Naive thymus-derived CD8-positive, alpha-beta T cell (primary cell): ENCODE measurements at regions not wholly inside any gene's neighbourhood (a gene's known extent, or its start where the extent isn't known, plus 50 kb on each side); places are given as distances from the start of the nearest gene placed in this dataset.

Experiments used
- ATAC-seq, 2 donors: fragments of 150-1000 bp; cut with Tn5 transposase in 1 of 2; sonication (Bioruptor Pico), chemical (Tn5 transposase) in 1 of 2; 1 replicate in 1 of 2; 2 replicates in 1 of 2; pipeline ENCODE4 v1.10.0; 2021; ENCODE audit warnings: mild to moderate bottlenecking in 2 of 2, moderate library complexity in 2 of 2
- POLR2A ChIA-PET: fragments of 350-600 bp; sonication (Branson Sonifier 250); formaldehyde crosslinking; loops from one replicate; lab custom pipeline; 2021; ENCODE audit warnings: antibody characterized with exemption; lab: Charles Lee
- DNase-seq, 10 donors: peaks; one replicate each; pipeline versions ENCODE4 v3.0.0 to v3.0.0-alpha.2; 2020 to 2022
- H3K27ac Mint-ChIP-seq, 10 donors: one replicate each; pipeline ENCODE4 v1.8.0; 2020 to 2022; ENCODE audit warnings: mild to moderate bottlenecking in 10 of 10, mixed read lengths in 10 of 10, moderate library complexity in 4 of 10, inconsistent platforms in 1 of 10
- H3K27me3 Mint-ChIP-seq, 5 donors: one replicate each; pipeline ENCODE4 v1.8.0; 2021 to 2022; ENCODE audit warnings: mixed read lengths in 5 of 5
- H3K36me3 Mint-ChIP-seq, 3 donors: one replicate each; pipeline ENCODE4 v1.8.0; 2020 to 2022; ENCODE audit warnings: mixed read lengths in 3 of 3, mild to moderate bottlenecking in 2 of 3, inconsistent platforms in 1 of 3
- H3K4me1 Mint-ChIP-seq, 4 donors: one replicate each; pipeline ENCODE4 v1.8.0; 2021 to 2022; ENCODE audit warnings: mixed read lengths in 4 of 4
- H3K4me3 Mint-ChIP-seq, 10 donors: one replicate each; pipeline ENCODE4 v1.8.0; 2020 to 2022; ENCODE audit warnings: mild to moderate bottlenecking in 10 of 10, mixed read lengths in 10 of 10, moderate library complexity in 6 of 10, inconsistent platforms in 1 of 10
- H3K9me3 Mint-ChIP-seq, 9 donors: one replicate each; pipeline ENCODE4 v1.8.0; 2020 to 2022; ENCODE audit warnings: mixed read lengths in 9 of 9, mild to moderate bottlenecking in 3 of 9, inconsistent platforms in 1 of 9, moderate library complexity in 1 of 9

- H3K27me3 Mint-ChIP-seq: no peaks in the 10 kb centered on the region
- no peaks in the 10 kb centered on the region for H3K9me3 Mint-ChIP-seq
- ATAC-seq: no peak
- peak overlapping the region in 4 of 10 donors; percentile 11 to 61 (median 25) for H3K27ac Mint-ChIP-seq
- POLR2A ChIA-PET: interaction anchor here (0.9 to 1.4 kb wide), 2 partner anchors 8 to 129 kb away, joined by 3 read pairs; no protein-coding TSS in a partner anchor
- DNase-seq: no peak
- H3K4me1 Mint-ChIP-seq: peaks cover 14 to 37% (median 25%) of the 10 kb centered on the region in 4 donors
- H3K36me3 Mint-ChIP-seq: no peaks in the 10 kb centered on the region
- H3K4me3 Mint-ChIP-seq: no peak overlapping the region
Observed at GRCh38 chr10:28375399-28376354, 72.8 kb upstream of the MPP7 start.

- H3K4me3 Mint-ChIP-seq: no peak overlapping the region
- H3K27ac Mint-ChIP-seq: peak overlapping the region; percentile 37 to 95 (median 72)
- H3K27me3 Mint-ChIP-seq: peaks cover 0 to 4% (median 0%) of the 10 kb centered on the region in 5 donors
- no peaks in the 10 kb centered on the region for H3K36me3 Mint-ChIP-seq
- no peak for ATAC-seq
- peaks cover 17 to 38% (median 28%) of the 10 kb centered on the region in 4 donors for H3K4me1 Mint-ChIP-seq
- H3K9me3 Mint-ChIP-seq: no peaks in the 10 kb centered on the region
- POLR2A ChIA-PET: interaction anchor here (0.6 to 5.6 kb wide), 6 partner anchors 12 to 128 kb away, joined by 3 to 97 read pairs (median 32); partner anchors contain the start of gene MPP7
- DNase-seq: no peak
Observed at GRCh38 chr10:28378986-28379585, 76.2 kb upstream of the MPP7 start.

GRCh38 chr10:28381466-28381865 lies 78.6 kb upstream of the MPP7 start:
- POLR2A ChIA-PET: interaction anchor here (0.6 to 5.6 kb wide), 11 partner anchors 10 to 638 kb away, joined by 3 to 97 read pairs (median 5); partner anchors contain the start of gene MPP7
- H3K27me3 Mint-ChIP-seq: peaks cover 0 to 6% (median 0%) of the 10 kb centered on the region in 5 donors
- no peaks in the 10 kb centered on the region for H3K9me3 Mint-ChIP-seq
- H3K4me3 Mint-ChIP-seq: peak overlapping the region in 1 of 10 donors; percentile 15
- no peak for DNase-seq
- H3K4me1 Mint-ChIP-seq: peaks cover 16 to 38% (median 29%) of the 10 kb centered on the region in 4 donors
- ATAC-seq: no peak
- no peaks in the 10 kb centered on the region for H3K36me3 Mint-ChIP-seq
- peak overlapping the region in 8 of 10 donors; percentile 9 to 93 (median 68) for H3K27ac Mint-ChIP-seq

- DNase-seq: peak; percentile 68 to 90 (median 80)
- POLR2A ChIA-PET: interaction anchor here (0.6 to 5.6 kb wide), 11 partner anchors 10 to 639 kb away, joined by 3 to 97 read pairs (median 4); partner anchors contain the start of gene MPP7
- Mint-ChIP-seq H3K27me3 (peaks cover 0 to 6% (median 0%) of the 10 kb centered on the region in 5 donors), H3K27ac (peak overlapping the region in 8 of 10 donors; percentile 9 to 93 (median 68)), H3K36me3 (no peaks in the 10 kb centered on the region), H3K9me3 (no peaks in the 10 kb centered on the region), H3K4me3 (peak overlapping the region in 4 of 10 donors; percentile 5 to 63 (median 16)), H3K4me1 (peaks cover 16 to 39% (median 32%) of the 10 kb centered on the region in 4 donors)
- ATAC-seq: peak; percentile 83 to 95
Observed at GRCh38 chr10:28381903-28382347, 79.1 kb upstream of the MPP7 start.

- H3K4me1 Mint-ChIP-seq: peaks cover 14 to 43% (median 36%) of the 10 kb centered on the region in 4 donors
- POLR2A ChIA-PET: interaction anchor here (0.5 to 5.6 kb wide), 6 partner anchors 15 to 639 kb away, joined by 3 to 97 read pairs (median 28); partner anchors contain the start of gene MPP7
- no peak overlapping the region for H3K4me3 Mint-ChIP-seq
- H3K27ac Mint-ChIP-seq: no peak overlapping the region
- ATAC-seq: no peak
- H3K36me3 Mint-ChIP-seq: no peaks in the 10 kb centered on the region
- DNase-seq: no peak
- peaks cover 0 to 6% (median 0%) of the 10 kb centered on the region in 5 donors for H3K27me3 Mint-ChIP-seq
- no peaks in the 10 kb centered on the region for H3K9me3 Mint-ChIP-seq
Observed at GRCh38 chr10:28382525-28383269, 79.8 kb upstream of the MPP7 start.

- DNase-seq: no peak
Observed at GRCh38 chr10:28384557-28384956, 81.7 kb upstream of the MPP7 start.

GRCh38 chr10:28385748-28386502 lies 83.1 kb upstream of the MPP7 start:
- no peaks in the 10 kb centered on the region for H3K9me3 Mint-ChIP-seq
- H3K27ac Mint-ChIP-seq: peak overlapping the region in 4 of 10 donors; percentile 6 to 86 (median 47)
- H3K36me3 Mint-ChIP-seq: no peaks in the 10 kb centered on the region
- ATAC-seq (no peak), DNase-seq (no peak)
- POLR2A ChIA-PET: no interaction called here
- H3K4me3 Mint-ChIP-seq: no peak overlapping the region
- H3K27me3 Mint-ChIP-seq: peaks cover 0 to 11% (median 0%) of the 10 kb centered on the region in 5 donors
- H3K4me1 Mint-ChIP-seq: peaks cover 5 to 27% (median 20%) of the 10 kb centered on the region in 4 donors

More at GRCh38 chr10:28384557-28384956, 81.7 kb upstream of the MPP7 start:
- Mint-ChIP-seq H3K9me3 (no peaks in the 10 kb centered on the region), H3K36me3 (no peaks in the 10 kb centered on the region), H3K27ac (no peak overlapping the region), H3K27me3 (peaks cover 0 to 11% (median 0%) of the 10 kb centered on the region in 5 donors), H3K4me3 (no peak overlapping the region), H3K4me1 (peaks cover 9 to 38% (median 30%) of the 10 kb centered on the region in 4 donors)
- POLR2A ChIA-PET: no interaction called here
- ATAC-seq: no peak

GRCh38 chr10:28386503-28386868 lies 83.6 kb upstream of the MPP7 start:
- Mint-ChIP-seq H3K27ac (peak overlapping the region in 6 of 10 donors; percentile 6 to 86 (median 54)), H3K9me3 (no peaks in the 10 kb centered on the region), H3K27me3 (peaks cover 0 to 11% (median 0%) of the 10 kb centered on the region in 5 donors), H3K4me1 (peaks cover 5 to 24% (median 18%) of the 10 kb centered on the region in 4 donors), H3K36me3 (no peaks in the 10 kb centered on the region), H3K4me3 (peak overlapping the region in 1 of 10 donors; percentile 50)
- POLR2A ChIA-PET: interaction anchor here (0.5 to 0.9 kb wide), 2 partner anchors 36 to 52 kb away, joined by 3 to 4 read pairs; no protein-coding TSS in a partner anchor
- no peak for DNase-seq
- peak in 1 of 2 donors; percentile 36 for ATAC-seq

- peak overlapping the region in 1 of 10 donors; percentile 86 for H3K27ac Mint-ChIP-seq
- POLR2A ChIA-PET: interaction anchor here (0.5 to 0.9 kb wide), 2 partner anchors 37 to 53 kb away, joined by 3 to 4 read pairs; no protein-coding TSS in a partner anchor
- peaks cover 0 to 8% (median 0%) of the 10 kb centered on the region in 5 donors for H3K27me3 Mint-ChIP-seq
Observed at GRCh38 chr10:28387140-28387539, 84.3 kb upstream of the MPP7 start.

GRCh38 chr10:28391283-28391682 lies 88.4 kb upstream of the MPP7 start:
- no peak for DNase-seq
- H3K27ac Mint-ChIP-seq: peak overlapping the region in 1 of 10 donors; percentile 43
- H3K4me1 Mint-ChIP-seq: peaks cover 9 to 23% (median 17%) of the 10 kb centered on the region in 4 donors
- H3K4me3 Mint-ChIP-seq: no peak overlapping the region
- peaks cover 0 to 7% (median 0%) of the 10 kb centered on the region in 5 donors for H3K27me3 Mint-ChIP-seq
- POLR2A ChIA-PET: no interaction called here
- no peaks in the 10 kb centered on the region for H3K36me3 Mint-ChIP-seq
- H3K9me3 Mint-ChIP-seq: no peaks in the 10 kb centered on the region
- no peak for ATAC-seq

More at GRCh38 chr10:28387140-28387539, 84.3 kb upstream of the MPP7 start:
- ATAC-seq (no peak), DNase-seq (no peak)
- peaks cover 3 to 18% (median 12%) of the 10 kb centered on the region in 4 donors for H3K4me1 Mint-ChIP-seq
- H3K4me3 Mint-ChIP-seq: no peak overlapping the region
- no peaks in the 10 kb centered on the region for H3K36me3 Mint-ChIP-seq
- no peaks in the 10 kb centered on the region for H3K9me3 Mint-ChIP-seq
